ENCODE measurements at regions not wholly inside any gene's neighbourhood (a gene's known extent, or its start where the extent isn't known, plus 50 kb on each side); places are given as distances from the start of the nearest gene placed in this dataset.

DNA sequence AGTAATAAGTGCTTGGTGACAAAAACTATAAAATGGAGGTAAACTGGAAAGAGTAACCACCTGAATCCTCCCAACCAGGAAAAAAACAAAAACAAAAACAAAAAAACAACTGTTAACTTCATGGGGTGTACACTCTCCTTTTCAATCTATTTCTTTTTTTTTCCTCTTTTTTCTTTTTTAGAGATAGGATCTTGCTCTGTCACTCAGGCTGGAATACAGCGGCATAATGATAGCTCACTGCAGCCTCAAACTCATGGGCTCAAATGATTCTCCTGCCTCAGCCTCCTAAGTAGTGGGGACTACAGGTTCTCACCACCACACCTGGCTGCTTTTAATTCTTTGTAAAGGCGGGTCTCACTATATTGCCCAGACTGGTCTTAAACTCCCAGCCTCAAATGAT is 76.8 kb downstream of the PHLDA1 start:
- Histone ChIP-seq H3K27ac (ENCODE audit: low read depth) (peak overlapping the region; percentile 30; the same call in 1 of the 2 replicates), H3K36me3 (ENCODE audit: insufficient read depth) (no peaks in the 10 kb centered on the region), H4K20me1 (replicated peaks; ENCODE audit: insufficient read depth) (no peaks in the 10 kb centered on the region), H3K4me3 (no peak overlapping the region), H3K4me2 (no peak overlapping the region), H3F3A (replicated peaks; ENCODE audit: low read depth) (no peaks in the 10 kb centered on the region), H3K9me2 (ENCODE audit: insufficient read depth) (no peaks in the 10 kb centered on the region), H3K79me2 (replicated peaks; ENCODE audit: insufficient read depth) (no peaks in the 10 kb centered on the region), H3K27me3 (ENCODE audit: insufficient read depth) (no peaks in the 10 kb centered on the region), H2AFZ (no peak overlapping the region), H3K4me1 (ENCODE audit: insufficient read depth) (peaks cover 38% of the 10 kb centered on the region)
- Mint-ChIP-seq H3K9me3 (no peaks in the 10 kb centered on the region), H3K27me3 (ENCODE audit: insufficient read depth, low read depth, poor library complexity) (peaks cover 4% of the 10 kb centered on the region), H3K4me3 (no peak overlapping the region), H3K36me3 (ENCODE audit: low read depth) (no peaks in the 10 kb centered on the region), H3K4me1 (peaks cover 52% of the 10 kb centered on the region), H3K27ac (no peak overlapping the region)
- DNase-seq (ENCODE audit: low spot score) = no peak
- TF ChIP-seq REST (IDR thresholded peaks at IDR 0.05; ENCODE audit: unreplicated experiment) (no peak), POLR2AphosphoS5 (IDR thresholded peaks at IDR 0.05; ENCODE audit: low read depth) (no peak), ZNF331 (CRISPR knock-in tag; IDR thresholded peaks at IDR 0.05; ENCODE audit: low read depth) (no peak), JUNB (IDR thresholded peaks at IDR 0.05; ENCODE audit: unreplicated experiment) (no peak), STAT1 (IDR thresholded peaks at IDR 0.05; ENCODE audit: unreplicated experiment) (no peak), NANOG (IDR thresholded peaks at IDR 0.05; ENCODE audit: borderline replicate concordance) (no peak), CREB1 (CRISPR knock-in tag; IDR thresholded peaks at IDR 0.05; ENCODE audit: low read depth) (no peak), EZH2 (IDR thresholded peaks at IDR 0.05; ENCODE audit: low read depth, unreplicated experiment) (no peak), ZNF114 (CRISPR knock-in tag; IDR thresholded peaks at IDR 0.05) (no peak), EZH2phosphoT487 (IDR thresholded peaks at IDR 0.05; ENCODE audit: unreplicated experiment) (no peak), ZNF462 (CRISPR knock-in tag; IDR thresholded peaks at IDR 0.05) (no peak)
- TF ChIP-seq, protein P1, sequence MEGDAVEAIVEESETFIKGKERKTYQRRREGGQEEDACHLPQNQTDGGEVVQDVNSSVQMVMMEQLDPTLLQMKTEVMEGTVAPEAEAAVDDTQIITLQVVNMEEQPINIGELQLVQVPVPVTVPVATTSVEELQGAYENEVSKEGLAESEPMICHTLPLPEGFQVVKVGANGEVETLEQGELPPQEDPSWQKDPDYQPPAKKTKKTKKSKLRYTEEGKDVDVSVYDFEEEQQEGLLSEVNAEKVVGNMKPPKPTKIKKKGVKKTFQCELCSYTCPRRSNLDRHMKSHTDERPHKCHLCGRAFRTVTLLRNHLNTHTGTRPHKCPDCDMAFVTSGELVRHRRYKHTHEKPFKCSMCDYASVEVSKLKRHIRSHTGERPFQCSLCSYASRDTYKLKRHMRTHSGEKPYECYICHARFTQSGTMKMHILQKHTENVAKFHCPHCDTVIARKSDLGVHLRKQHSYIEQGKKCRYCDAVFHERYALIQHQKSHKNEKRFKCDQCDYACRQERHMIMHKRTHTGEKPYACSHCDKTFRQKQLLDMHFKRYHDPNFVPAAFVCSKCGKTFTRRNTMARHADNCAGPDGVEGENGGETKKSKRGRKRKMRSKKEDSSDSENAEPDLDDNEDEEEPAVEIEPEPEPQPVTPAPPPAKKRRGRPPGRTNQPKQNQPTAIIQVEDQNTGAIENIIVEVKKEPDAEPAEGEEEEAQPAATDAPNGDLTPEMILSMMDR (conservative IDR thresholded peaks at IDR 0.05; ENCODE audit: low read depth in 2 of 2) = no peak
- TF ChIP-seq, protein P2, sequence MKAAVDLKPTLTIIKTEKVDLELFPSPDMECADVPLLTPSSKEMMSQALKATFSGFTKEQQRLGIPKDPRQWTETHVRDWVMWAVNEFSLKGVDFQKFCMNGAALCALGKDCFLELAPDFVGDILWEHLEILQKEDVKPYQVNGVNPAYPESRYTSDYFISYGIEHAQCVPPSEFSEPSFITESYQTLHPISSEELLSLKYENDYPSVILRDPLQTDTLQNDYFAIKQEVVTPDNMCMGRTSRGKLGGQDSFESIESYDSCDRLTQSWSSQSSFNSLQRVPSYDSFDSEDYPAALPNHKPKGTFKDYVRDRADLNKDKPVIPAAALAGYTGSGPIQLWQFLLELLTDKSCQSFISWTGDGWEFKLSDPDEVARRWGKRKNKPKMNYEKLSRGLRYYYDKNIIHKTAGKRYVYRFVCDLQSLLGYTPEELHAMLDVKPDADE (IDR thresholded peaks at IDR 0.05) = no peak
- no peak for ATAC-seq

Measured in GM23338 (cell line).